ENCODE measurements at regions not wholly inside any gene's neighbourhood (a gene's known extent, or its start where the extent isn't known, plus 50 kb on each side); places are given as distances from the start of the nearest gene placed in this dataset.
"Not testable (repeated sequence)": the region's sequence is repeated elsewhere in the genome, so short reads cannot be mapped to it uniquely, and the experiment has no call there.

DNA sequence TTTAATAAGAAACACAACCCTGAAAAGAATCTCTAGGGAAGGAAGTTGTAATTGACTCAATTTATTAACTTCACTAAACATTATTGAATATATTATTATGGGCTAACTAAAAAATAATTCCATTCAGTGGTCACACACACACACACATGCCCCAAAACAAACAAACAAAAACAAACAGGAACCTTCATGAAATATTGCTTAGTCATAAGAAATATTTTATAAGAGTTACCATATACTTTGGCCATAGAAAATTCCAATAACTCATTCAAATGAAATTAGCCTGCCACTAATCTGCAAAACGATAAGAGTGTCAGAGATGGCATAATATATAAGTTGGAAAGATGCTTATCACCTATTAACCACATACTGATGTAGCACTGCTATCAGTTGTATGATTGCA lies 268.4 kb upstream of the AMIGO2 start:
- DNase-seq (ENCODE audit: low spot score) = no peak

- DNase-seq (ENCODE audit: low spot score) = no peak
Observed at GRCh38 chr12:47346251-47347019, 266.7 kb upstream of the AMIGO2 start.

DNA sequence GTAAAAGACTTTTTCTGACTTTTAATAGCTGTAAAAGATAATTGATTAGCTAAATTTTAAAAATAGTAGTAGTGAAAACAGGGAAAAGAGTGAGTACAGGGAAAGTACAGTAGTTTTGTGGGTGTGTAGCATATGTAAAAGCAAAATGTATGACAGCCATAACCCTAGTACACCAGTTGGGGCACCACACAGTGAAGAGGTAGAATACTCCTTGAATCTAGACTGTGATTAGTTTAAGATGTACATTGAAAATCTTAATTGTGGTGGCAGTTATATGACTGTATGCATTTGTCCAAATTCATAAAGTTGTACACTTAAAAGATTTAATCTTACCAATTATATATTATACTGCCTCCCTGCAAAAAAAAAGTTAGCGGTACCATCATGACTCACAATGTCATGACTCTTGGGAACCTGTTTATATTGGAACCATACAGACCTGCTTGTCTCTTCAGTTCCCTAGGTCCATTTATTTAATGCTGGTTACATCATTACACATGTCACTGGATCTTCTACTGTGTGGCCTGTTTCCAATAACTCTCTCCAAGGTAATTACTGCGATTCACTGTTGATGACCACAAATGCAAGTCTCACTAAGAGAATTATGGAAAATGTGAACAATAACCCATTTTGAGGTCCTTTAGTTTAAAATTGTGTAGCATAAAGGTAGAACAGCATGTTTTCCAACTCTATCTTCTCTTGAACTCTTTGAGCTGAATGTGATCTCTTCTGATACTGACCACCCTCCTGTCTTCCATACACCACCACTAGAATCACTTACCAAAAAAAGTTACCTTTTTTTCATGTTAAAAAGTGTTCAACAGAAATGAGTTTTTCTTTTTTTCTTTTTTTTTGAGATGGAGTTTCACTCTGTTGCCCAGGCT lies 264.2 kb upstream of the AMIGO2 start:
- DNase-seq (ENCODE audit: low spot score) = peak; percentile 35

DNA sequence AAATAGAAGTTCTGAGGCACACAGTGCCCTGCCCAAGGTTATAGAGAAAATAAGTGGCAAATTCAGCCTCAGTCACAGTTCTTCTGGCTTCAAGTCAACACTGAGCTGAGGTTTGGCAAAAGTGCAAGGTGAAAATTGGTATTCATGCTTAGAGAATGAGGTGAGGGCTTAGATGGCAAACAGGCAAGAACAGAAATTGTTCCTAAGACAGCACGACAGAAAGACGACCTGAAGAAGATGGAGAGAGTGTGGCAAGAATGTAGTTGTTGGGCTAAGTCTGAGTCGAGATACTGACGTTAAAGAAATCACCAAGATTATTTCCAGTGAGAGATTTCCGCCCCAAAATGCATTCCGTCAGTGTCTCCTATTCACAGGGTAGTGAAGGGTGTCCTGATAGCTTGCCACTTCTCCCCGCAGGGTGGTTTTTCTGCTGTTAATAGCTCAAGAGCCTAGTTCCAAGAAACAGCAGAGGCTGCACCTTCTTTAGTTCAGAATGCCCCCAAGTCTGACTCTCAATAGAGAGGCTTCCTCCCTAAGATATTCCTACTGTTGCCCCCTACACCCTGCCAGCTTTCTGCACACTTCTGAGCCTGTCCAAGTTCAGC lies 260.8 kb upstream of the AMIGO2 start:
- DNase-seq (ENCODE audit: low spot score) = no peak

- no peak for DNase-seq (ENCODE audit: low spot score)
Observed at GRCh38 chr12:47337581-47337980, 257.8 kb upstream of the AMIGO2 start.

DNA sequence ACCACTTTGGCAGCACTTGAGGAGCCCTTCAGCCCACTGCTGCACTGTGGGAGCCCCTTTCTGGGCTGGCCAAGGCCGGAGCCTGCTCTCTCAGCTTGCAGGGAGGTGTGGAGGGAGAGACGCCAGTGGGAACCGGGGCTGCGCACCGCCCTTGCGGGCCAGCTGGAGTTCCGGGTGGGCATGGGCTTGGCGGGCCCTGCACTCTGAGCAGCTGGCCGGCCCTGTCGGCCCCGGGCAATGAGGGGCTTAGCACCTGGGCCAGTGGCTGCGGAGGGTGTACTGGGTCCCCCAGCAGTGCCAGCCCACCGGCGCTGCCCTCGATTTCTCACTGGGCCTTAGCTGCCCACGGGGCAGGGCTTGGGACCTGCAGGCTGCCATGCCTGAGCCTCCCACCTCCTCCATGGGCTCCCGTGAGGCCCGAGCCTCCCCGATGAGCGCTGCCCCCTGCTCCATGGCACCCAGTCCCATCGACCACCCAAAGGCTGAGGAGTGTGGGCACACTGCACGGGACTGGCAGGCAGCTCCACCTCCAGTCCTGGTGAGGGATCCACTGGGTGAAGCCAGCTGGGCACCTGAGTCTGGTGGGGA lies 253.6 kb upstream of the AMIGO2 start:
- not testable (repeated sequence) for DNase-seq (ENCODE audit: low spot score)

DNA sequence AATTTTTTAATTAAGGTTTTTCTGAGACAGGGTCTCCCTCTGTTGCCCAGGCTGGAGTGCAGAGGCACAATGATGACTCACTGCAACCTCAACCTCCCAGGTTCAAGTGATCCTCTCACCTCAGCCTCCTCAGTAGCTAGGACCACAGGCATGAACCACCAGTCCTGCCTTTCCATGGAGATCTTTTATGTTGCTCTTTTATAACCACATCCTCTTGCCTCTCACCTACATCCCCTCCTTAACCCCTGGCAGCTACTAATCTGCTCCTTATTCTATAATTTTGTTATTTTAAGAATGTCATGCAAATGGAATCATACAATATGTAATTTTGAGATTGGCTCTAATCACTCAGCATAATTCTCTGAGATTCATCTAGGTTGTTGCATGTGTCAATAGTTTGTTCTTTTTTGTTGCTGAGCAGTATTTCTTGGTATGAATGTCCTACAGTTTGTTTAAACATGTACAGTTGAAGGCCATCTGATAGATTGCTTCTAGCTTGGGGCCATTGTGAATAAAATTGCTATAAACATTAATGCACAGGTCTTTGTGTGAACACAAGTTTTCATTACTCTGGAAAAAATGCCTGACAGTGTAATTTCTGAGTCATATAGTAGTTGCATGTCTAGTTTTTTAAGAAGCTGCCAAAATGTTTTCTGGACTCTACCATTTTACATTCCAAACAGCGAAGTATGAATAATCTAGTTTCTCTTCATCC lies 249.2 kb upstream of the AMIGO2 start:
- peak; percentile 38 for DNase-seq (ENCODE audit: low spot score)

DNA sequence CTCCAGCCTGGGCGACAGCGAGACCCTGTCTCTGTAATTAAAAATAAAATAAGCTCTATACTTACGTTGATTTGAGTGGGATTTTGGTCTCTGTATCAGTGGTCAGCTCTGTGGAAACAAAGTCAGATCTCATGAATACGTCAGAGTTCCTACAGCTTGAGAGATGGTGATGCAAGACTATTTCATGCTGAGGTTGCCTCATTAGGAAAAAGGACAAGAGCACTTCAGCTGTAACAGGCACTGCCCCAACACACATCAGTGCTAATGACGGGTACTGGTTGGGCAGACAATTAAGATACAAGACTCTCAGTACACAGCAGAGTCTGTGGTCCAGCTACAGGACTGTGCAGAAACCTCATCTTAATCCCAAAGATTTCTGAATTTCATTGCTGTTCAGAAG lies 246.4 kb upstream of the AMIGO2 start:
- DNase-seq (ENCODE audit: low spot score) = no peak

- no peak for DNase-seq (ENCODE audit: low spot score)
Observed at GRCh38 chr12:47323802-47324201, 244.0 kb upstream of the AMIGO2 start.

DNA sequence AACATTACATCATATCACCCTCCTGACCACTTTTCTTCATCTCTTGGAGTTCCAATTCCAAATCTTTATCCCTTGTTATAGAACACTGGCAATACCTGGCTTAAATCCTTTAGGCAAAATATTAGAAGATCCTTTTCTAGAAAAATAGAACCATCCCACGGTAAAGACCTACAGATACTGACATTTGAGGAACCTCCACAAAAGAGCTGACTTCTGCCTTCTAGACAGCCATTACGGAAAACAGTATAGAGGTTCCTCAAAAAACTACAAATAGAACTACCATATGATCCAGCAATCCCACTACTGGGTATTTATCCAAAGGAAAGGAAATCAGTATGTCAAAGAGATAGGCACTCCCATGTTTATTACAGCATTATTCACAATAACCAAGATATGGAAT lies 241.7 kb upstream of the AMIGO2 start:
- DNase-seq (ENCODE audit: low spot score) = no peak

DNA sequence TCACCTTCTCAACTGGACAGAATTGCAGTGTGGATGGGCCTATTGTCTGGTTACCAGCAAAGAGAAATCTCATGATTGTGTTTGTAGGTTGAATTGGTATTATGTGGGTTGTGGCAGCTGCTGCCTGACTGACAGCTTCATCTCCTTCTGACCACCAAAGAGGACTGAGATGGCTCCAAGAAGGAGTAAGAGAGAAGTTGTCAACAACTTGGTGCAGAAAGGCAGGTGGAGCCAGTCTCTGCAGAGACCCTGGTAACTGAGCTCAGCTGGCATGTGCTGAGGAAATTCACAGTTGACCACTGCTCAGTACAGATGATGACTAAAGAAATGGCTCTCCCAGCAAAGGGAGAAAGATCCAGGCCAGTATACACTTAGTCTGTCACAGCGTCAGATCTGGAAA lies 240.0 kb upstream of the AMIGO2 start:
- no peak for DNase-seq (ENCODE audit: low spot score)

DNA sequence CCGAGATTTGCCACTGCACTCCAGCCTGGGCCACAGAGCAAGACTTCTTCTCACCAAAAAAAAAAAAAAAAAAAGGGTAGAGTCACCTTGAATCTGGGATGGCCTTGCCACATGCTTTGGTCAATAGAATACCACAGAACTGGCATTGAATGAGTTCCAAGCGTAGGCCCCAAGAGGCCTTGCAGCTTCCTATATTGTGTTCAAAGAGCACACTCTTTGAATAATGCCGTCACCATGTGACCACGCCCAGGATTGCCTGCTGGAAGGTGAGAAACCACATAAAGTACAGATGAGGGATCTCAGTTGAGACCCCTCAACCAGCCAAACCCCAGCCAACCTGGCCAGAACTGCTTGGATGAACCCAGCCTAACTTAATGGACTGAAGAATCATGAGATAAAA lies 239.2 kb upstream of the AMIGO2 start:
- no peak for DNase-seq (ENCODE audit: low spot score)

- DNase-seq (ENCODE audit: low spot score) = no peak
Observed at GRCh38 chr12:47317175-47317915, 237.6 kb upstream of the AMIGO2 start.

- DNase-seq (ENCODE audit: low spot score) = no peak
Observed at GRCh38 chr12:47316609-47317049, 236.9 kb upstream of the AMIGO2 start.

GRCh38 chr12:47314996-47315395 lies 235.2 kb upstream of the AMIGO2 start:
- no peak for DNase-seq (ENCODE audit: low spot score)

DNA sequence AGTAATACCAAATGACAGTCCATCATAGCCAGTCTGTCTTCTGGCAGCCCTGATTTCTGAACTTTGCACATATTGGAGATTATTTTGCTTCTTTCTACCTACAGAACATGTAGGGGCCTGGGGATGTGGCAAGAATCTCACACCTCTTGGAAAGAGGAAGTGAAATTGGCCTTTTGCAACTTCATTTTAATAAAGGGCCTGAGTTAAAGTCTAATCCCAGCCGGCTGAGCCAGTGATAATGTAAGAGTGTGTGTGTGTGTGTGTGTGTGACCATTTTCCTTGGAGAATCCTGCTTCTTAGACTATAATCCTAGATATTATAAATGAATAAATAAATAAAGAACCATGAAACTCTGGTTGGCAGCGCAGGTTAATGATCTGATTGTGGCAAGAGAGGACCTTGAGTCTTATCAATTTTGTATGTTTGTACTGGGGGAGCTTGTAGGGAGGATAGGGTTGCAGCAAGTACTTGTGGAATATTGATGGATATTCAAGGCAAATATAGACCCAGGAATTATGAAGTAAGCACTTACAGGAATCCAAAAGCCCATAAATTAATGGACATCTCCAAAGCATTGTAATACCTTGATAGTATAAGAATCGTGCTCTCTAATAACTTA lies 233.2 kb upstream of the AMIGO2 start:
- no peak for DNase-seq (ENCODE audit: low spot score)

GRCh38 chr12:47312147-47312546 lies 232.4 kb upstream of the AMIGO2 start:
- no peak for DNase-seq (ENCODE audit: low spot score)

- no peak for DNase-seq (ENCODE audit: low spot score)
Observed at GRCh38 chr12:47311568-47311967, 231.8 kb upstream of the AMIGO2 start.

GRCh38 chr12:47311010-47311409 lies 231.3 kb upstream of the AMIGO2 start:
- no peak for DNase-seq (ENCODE audit: low spot score)

- DNase-seq (ENCODE audit: low spot score) = no peak
Observed at GRCh38 chr12:47308672-47309071, 228.9 kb upstream of the AMIGO2 start.
